Frontal cortex (tissue), 3 donors: ENCODE measurements at regions not wholly inside any gene's neighbourhood (a gene's known extent, or its start where the extent isn't known, plus 50 kb on each side); places are given as distances from the start of the nearest gene placed in this dataset.
A peak's percentile ranks its signal among the peaks of the same experiment; 100 is the strongest.
"Not testable (repeated sequence)": the region's sequence is repeated elsewhere in the genome, so short reads cannot be mapped to it uniquely, and the experiment has no call there.

Source experiments
- DNase-seq, 2 donors: peaks; one replicate each; pipeline ENCODE4 v3.0.0; 2012; ENCODE audit warnings: low spot score in 2 of 2
- FAIRE-seq: peaks from 2 replicates; lab custom pipeline; 2012; peaks lifted over from hg19 to GRCh38; lab: Jason Lieb, UNC
- donor health status: control.
- donor health status: control.
- donor health status: control.

DNA sequence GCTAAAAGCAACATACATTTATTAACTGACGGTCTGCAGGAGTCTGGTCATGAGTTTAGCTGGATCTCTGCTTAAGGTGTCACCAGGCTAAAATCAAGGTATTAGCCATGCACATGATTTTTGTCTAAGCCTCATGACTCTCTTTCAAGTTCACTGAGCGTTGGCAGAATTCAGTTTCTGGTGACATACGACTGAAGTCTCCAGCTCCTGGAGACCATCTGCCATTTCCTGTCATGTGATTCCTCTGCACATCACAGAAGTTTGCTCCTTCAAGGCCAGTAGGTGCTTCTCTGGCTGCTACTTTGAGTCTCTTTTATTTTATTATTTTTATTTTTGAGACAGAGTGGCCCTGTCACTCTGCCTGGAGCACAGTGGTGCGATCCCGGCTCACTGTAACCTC lies 148.4 kb upstream of the EYA4 start:
- no peak for DNase-seq
- no peak for FAIRE-seq

DNA sequence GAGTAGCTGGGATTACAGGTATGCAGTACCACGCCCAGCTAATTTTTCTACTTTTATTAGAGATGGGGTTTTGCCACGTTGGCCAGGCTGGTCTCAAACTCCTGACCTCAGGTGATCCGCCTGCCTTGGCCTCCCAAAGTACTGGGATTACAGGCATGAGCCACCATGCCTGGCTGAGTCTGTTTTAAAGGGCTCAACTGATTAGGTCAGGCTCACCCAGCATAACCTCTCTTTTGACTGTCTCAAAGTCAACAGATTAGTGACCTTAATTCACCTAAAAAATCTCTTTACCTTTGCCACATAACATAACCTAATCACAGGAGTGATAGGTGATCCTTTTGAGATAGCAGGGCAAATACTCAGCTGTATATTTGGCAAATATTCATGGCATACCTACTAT lies 147.9 kb upstream of the EYA4 start:
- not testable (repeated sequence) for DNase-seq, FAIRE-seq

DNA sequence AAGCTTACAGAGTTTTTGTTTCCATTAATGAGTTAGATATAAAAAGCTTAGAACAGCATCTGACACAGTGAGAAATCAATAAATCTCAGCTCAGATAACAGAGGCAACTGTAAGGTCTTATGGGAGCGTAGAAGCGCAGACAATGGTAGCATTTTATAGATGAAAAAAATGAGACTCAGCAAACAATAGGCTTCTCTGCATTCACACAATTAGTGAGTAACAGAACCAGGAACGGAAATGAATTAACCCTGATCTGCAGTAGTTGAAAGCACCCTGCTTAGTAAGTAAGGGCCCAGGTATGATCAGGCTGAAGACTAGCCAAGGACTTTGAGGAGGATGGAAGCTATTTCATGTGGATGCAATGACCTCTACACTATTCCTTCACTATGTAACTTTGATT lies 147.2 kb upstream of the EYA4 start:
- DNase-seq (no peak), FAIRE-seq (peak; percentile 77)

DNA sequence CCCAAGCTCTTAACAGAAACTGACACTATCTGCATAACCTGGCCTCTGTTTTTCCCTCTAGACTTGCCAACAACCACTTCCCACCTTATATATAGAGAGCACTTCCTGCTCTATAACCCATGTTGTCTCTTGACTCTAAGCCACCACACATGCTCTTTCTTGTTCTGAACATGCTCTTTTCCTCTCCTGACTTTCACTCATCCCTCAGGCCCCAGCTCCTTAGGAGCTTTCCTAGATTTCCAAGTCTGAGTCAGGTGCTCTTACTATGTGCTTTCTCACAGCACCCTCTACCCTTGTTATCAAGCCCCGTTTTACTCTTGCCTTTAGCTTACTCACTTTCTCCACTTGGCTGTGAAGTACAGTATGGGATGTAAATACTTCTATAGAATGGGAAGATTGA lies 143.9 kb upstream of the EYA4 start:
- no peak for FAIRE-seq
- no peak for DNase-seq

DNA sequence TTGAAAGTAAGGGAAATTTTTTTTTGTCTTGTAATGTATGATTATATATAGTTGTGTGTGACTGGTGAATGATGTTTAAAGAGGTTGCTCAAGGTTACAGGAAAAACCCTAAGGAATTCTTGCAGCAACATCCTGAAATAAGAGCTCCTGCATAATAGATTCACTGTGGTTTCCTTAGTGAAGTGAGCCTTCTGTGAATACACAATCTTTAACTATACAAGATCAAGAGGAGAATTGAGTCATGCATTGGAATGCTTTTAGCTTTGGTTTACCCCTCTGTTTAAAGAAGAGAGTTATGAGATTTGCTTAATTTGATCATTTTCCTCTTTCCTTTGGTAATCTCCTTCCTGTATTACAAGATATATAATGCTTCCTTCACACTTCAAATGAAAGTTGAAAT lies 141.6 kb upstream of the EYA4 start:
- DNase-seq (no peak), FAIRE-seq (no peak)

DNA sequence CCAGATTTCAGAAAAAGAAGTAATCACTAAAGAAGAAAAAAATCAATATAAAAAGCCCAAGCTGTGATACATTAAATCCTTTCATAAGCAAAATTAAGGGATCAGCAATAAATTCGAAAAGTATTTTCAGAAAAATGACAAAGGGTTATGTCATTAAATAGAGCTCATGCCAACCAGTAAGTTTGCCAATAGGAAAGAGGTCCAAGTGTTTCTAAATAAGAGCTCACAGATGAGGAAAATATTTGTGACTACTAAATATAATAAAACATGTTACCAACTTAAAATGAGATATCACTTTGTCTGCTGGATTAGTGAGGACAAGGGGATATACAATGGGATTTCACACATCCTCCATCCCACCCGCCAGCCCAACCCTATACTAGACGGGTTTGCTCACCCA lies 140.3 kb upstream of the EYA4 start:
- FAIRE-seq: no peak
- no peak for DNase-seq

DNA sequence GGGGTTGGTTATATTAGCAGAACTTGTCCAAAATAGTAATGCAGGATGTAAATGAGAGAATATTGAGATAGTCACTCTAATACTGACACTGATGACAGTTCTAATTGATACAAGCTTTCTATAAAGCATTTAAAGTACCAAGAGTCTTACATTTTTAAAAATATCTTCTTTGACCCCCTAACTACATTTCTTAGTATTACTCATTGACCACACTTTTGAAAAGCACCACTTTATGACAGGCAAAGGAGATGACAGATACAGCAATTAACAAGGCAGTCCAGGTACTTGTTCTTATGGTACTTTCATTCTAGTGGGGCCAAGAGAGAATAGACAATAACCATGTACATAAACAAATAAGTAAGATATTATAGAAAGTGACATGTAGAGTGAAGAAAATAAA lies 139.4 kb upstream of the EYA4 start:
- DNase-seq (no peak), FAIRE-seq (no peak)

DNA sequence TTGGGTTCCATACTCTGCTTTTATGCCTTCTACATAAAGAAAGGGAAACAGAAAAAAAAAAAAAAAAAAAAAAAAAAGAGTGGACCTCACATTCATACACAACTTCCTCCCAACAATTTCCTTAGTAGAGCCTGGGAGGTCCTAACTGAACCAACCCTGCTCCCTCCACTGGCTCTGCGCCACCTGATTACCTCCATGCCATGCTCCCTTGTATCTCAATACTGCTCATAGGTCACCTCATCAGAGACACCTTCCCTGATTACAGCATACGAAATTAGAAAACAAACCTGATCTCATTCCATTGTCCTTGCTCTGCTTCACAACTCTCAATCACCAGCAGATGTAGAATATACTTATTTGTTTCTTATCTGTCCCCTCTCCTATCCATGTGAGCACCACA lies 134.2 kb upstream of the EYA4 start:
- no peak for FAIRE-seq
- DNase-seq: no peak

DNA sequence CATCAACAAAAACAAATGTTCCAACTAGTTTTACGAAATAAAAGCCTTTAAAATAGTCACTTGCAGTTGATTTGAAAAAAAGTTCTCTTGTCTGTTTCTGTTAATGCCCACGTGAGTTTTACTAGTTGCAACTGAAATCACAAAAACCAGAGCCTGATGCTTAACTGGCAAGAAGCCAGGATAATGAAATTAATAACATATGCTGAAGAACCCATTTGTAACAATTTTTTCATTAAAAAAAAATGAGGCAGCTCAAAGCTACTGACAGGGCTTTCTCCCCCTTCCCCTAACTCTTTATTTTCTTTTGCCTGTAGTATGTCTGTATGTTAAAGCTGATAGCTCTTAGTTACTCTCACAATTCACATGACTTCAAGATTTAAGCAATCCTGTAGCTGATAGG lies 132.7 kb upstream of the EYA4 start:
- DNase-seq (no peak), FAIRE-seq (no peak)

DNA sequence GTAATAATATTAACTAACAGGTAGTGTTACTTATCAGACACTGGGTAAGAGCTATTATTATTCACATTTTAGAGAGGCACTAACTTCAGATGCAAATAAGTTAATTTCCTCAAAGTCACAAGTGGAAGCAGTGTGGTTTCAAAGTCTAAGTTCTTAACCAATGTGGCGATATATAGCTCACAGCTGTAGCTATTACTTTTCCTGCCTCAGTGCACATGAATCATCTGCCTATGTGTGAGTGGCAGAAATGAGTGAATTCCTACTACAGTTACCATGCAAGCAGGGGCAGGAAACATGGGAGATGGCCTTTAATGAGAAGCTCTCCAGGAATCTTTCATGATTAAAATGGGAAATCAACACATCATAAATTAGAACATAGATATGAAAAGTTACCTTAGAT lies 126.2 kb upstream of the EYA4 start:
- FAIRE-seq: no peak
- DNase-seq: no peak

DNA sequence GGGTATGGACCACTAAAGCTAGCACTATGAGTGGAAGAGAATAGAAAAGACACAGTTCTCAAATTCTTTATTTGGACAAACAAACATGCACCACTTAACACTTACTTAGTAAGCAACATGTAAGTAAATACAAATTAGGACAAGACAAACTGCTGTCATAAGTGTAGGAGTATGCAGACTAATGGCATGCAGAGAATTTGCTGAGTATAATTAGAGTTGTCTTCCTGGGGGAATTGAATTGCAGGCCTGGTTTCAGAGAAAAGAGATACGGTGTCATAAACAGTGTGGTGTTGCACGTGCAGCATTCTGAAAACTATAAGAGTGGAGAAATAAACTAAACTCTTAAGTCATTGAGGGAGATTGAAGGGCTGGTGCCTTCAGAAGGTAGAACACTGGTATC lies 125.2 kb upstream of the EYA4 start:
- no peak for DNase-seq
- FAIRE-seq: no peak

DNA sequence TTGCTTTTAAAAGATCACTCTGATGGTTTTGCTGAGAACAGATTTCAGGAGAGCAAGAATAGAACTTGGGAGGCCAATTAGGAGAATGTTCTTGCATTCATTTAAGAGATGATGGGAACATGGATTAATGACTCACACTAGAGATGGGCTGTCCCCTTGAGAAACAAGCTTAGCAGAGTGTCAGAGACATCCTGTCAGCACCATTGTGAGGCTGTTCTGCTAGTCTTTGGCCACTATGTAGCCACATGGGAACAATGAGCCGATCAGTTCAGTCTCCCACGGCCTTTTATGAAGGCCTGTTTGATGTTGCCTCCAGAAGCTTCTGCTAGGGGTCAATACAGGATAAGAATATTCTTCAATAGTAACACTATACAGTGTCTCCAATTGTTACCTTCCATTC lies 113.0 kb upstream of the EYA4 start:
- no peak for DNase-seq
- FAIRE-seq: no peak

DNA sequence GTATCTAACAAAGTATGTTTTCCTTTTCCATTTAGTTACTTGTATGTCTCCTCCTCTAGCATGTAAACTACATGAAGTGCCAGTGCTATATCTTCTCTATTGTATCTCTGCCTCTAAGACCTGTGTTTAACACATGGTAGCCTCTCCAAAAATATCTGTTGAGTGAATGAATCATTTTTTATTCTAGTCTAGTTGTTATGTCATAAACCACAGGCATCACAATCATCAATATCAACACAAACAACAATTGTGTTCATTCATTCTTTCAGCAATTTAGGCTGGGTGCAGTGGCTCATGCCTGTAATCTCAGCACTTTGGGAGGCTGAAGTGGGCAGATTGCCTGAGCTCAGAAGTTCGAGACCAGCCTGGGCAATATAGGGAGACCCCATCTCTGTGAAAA lies 111.6 kb upstream of the EYA4 start:
- FAIRE-seq (no peak), DNase-seq (no peak)

DNA sequence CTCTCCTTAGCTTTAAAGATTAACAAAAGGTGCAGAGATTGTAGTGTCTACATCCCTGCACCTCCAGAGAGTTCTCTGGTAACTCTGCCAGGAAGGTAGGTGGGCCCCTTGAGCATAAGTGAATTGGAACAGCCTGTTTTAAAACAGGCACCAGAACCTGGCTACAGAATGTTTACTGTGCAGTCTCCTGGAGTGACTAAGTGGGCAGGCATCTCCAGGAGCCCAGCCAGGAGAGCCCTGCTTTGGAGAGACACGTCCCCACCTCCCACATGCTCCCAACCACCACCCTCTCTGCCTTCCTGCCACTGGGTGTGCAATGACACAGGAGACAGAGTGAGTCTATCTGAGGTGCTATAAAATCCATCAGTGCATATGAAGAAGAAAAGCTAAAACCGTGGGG lies 110.3 kb upstream of the EYA4 start:
- FAIRE-seq (no peak), DNase-seq (no peak)

DNA sequence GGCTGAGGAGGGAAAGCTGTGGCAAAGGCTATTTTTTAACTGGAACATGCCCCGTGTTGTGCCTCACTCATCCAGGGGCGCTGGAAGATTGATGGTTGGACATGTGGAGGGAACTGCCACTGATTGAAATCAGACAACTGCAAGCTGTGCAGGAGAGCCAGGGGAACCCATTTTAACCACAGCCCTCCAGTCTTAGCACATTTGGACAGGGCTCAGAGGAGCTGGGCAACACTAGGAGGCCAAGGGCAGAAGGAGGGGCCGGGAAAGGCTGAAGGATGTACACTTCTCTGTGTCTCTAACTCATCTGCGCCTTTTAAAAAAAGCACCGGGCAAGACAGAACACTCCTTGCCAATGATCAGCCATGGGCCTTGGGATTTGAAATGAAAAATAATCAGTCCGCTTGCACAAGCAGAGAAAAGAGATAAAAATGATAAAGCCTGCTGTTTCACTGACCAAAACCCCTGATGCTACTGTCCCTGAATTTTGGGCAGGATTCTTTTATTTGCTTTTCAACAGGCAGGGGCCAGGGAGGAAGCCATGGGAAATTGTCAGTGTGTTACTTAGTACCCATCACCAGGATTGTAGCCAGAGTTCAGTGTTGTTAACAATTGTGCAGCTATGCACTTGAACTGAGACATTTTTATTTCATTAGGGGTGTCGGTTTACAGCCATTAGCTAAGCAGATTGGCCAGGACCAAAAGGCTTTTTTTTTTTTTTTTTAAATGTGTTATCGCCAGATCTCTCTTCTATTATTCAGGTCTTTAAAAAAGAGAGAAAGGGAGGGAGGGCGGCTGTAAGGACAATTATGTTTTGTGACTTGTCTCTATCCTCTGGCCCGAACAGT lies 109.3 kb upstream of the EYA4 start:
- FAIRE-seq (no peak), DNase-seq (no peak)

DNA sequence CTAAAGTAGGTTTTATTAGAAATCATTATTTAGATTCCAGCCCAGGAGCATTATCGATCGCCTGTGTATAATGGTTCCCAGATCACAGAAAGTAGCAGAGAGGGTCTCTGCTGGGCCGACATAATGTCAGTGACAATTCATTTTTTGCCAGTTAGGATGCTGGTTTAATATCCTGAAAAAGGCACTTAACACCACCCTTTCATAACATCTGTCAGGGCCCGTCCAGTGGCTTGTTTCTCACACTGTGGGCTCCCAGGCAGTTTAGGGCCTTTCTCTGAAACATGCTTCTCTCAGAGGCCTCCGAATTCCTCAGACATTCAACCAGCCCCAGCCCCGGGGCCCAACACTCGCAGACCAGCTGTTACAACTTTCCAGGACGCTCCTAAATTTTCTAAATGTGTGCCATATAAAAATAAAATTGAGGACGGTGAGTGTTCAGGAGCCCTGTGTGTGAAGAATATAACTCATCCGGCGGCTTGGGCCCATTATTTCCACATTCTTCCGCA lies 108.6 kb upstream of the EYA4 start:
- DNase-seq (no peak), FAIRE-seq (no peak)

DNA sequence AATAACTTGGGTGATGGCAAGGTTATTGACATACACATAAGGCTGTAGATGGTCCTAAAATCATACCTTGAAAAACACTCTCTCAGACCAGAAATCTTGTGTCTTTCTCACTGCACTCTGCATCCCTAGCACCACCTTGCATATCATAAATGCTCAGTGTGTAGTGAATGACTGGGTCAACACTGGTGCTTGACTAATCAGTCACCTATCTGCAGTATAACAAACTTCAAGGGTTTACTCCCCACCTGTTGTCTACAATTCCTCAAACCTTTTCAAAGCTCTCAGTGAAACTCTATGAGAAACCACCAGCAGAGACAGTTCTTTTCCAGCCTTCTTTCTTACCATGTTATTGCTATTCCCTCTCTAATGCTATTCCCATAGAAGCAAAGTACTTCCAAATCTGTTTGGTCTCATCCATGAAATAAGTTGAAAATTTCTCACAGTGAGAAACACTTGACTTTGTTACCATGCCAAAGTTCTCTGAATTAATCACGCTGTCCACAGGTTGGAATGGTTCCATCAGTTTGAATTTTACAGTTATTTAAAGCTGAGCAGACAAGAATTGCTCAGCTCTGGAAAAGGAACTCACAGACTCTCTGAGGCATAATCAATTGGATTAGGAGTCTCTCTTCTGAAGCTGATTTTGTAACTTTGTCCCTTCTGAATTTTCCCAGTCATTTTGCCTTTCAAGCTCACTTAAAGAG lies 104.8 kb upstream of the EYA4 start:
- DNase-seq (no peak), FAIRE-seq (no peak)

DNA sequence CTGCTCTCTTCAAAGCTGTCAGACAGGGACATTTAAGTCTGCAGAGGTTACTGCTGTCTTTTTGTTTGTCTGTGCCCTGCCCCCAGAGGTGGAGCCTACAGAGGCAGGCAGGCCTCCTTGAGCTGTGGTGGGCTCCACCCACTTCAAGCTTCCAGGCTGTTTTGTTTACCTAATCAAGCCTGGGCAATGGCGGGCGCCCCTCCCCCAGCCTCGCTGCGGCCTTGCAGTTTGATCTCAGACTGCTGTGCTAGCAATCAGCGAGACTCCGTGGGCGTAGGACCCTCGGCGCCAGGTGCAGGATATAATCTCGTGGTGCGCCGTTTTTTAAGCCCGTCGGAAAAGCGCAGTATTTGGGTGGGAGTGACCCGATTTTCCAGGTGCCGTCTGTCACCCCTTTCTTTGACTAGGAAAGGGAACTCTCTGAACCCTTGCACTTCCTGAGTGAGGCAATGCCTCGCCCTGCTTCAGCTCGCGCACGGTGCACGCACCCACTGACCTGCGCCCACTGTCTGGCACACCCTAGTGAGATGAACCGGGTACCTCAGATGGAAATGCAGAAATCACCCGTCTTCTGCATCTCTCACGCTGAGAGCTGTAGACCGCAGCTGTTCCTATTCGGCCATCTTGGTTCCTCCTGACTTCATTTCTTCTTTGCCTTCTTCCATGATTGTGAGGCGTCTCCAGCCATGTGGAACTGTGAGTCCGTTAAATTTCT lies 93.5 kb upstream of the EYA4 start:
- FAIRE-seq, DNase-seq: not testable (repeated sequence)

DNA sequence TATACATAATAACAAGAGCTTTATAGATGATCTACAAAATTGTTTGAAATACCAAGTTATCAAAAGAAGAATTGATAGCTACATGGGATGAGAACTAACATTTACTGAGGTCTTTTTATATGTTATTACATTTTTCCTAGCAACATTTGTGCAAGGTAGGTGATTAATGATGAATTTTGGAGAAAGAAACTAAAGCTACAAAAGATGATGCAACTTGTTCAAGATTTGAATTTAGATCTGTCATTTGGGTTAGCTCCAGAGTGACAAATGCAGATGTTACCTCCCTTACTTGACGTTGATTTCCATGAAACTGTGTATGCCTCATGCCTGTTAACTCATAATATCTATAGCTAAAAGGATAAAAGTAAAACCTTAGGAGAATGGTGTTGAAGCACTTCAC lies 84.5 kb upstream of the EYA4 start:
- FAIRE-seq (no peak), DNase-seq (no peak)

DNA sequence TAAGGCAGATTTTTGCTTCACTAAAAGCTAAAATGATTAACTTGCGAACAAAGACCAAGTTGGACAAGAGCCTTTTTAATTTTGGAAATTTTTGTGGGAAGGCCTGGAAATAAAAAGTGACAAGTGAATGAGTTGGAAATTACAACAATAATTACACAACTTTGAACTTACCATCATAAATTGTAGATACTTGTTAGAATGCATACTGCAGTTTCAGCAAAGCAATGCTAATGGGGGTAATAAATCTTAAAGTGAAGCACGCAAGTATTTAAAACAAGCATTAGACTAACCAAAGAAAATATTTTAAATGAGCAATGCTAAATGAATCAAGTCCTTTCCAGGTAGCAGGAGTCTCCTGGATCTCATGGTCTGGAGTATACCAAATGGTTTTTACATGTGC lies 83.2 kb upstream of the EYA4 start:
- FAIRE-seq: no peak
- DNase-seq: no peak

DNA sequence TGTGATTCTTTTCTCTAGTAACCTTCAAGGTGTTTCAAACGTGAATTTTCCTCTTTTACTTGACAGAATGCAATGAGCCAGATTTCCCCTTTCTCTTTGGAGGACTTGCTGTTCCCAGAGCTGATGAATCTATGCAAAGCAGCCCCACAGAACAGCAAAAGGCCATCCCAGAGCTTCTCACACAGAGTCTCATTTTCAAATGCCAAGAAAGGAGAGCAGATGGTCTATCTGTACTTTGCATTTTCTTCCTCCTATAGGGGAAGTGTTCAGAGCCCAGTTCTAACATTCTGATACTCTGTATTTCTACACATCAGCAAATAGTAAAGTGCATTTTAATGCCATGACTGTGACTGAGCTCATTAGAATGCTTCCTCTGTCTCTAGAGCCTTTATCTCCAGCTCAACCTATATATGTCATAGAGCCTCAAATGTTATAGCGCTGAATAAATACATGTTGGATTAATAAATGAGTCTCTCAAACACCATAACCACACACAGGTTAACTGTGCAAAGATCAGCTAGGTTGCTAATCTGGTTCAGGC lies 81.8 kb upstream of the EYA4 start:
- FAIRE-seq (no peak), DNase-seq (no peak)
